DND-41 (cell line): ENCODE measurements at regions not wholly inside any gene's neighbourhood (a gene's known extent, or its start where the extent isn't known, plus 50 kb on each side); places are given as distances from the start of the nearest gene placed in this dataset.

Experiments used
- ATAC-seq: fragments of 200-7000 bp; cut with Tn5 transposase; 3 replicates; pipeline ENCODE4 v1.9.1; 2021; ENCODE audit warnings: low read depth; ENCODE audit not compliant: insufficient read depth
- DNase-seq: peaks from one replicate; pipeline ENCODE4 v3.0.0-alpha.2; 2020
- H2AFZ ChIP-seq: 2 replicates; pipeline ENCODE4 v1.6.0; 2012; ENCODE audit warnings: low read depth, low read length
- H3K27ac ChIP-seq: 2 replicates; pipeline ENCODE4 v1.5.1; 2012; ENCODE audit warnings: low read length, inconsistent platforms
- H3K27me3 ChIP-seq: fragments of 200-600 bp; sonication (generic); 2 replicates; pipeline ENCODE4 v1.6.0; 2012; ENCODE audit warnings: low read length, mild to moderate bottlenecking, inconsistent platforms; ENCODE audit not compliant: insufficient read depth, poor library complexity
- H3K36me3 ChIP-seq: 2 replicates; pipeline ENCODE4 v1.5.1; 2012; ENCODE audit warnings: low read length, inconsistent platforms; ENCODE audit not compliant: insufficient read depth
- H3K4me1 ChIP-seq: 2 replicates; pipeline ENCODE4 v1.5.1; 2012; ENCODE audit warnings: mild to moderate bottlenecking, low read length; ENCODE audit not compliant: insufficient read depth
- H3K4me2 ChIP-seq: 2 replicates; pipeline ENCODE4 v1.6.0; 2012; ENCODE audit warnings: mild to moderate bottlenecking, moderate library complexity, low read length, inconsistent platforms; ENCODE audit not compliant: insufficient read depth
- H3K4me3 ChIP-seq, 2 experiments: fragments of 200-600 bp in 1 of 2; shearing (Covaris generic) in 1 of 2; 2 replicates each; pipeline ENCODE4 v1.5.1; 2012 to 2016; ENCODE audit warnings: inconsistent platforms in 2 of 2, low read length in 2 of 2, mild to moderate bottlenecking in 2 of 2, low read depth in 1 of 2, moderate library complexity in 1 of 2
- H3K79me2 ChIP-seq: 2 replicates; pipeline ENCODE4 v1.6.0; 2012; ENCODE audit warnings: low read length, inconsistent platforms; ENCODE audit not compliant: insufficient read depth
- H3K9ac ChIP-seq: 2 replicates; pipeline ENCODE4 v1.6.0; 2012; ENCODE audit warnings: low read depth, mild to moderate bottlenecking, inconsistent platforms, low read length, moderate library complexity
- H3K9me3 ChIP-seq: 2 replicates; pipeline ENCODE4 v1.5.1; 2012; ENCODE audit warnings: low read length, moderate library complexity, mild to moderate bottlenecking, inconsistent platforms; ENCODE audit not compliant: insufficient read depth, severe bottlenecking
- H4K20me1 ChIP-seq: 2 replicates; pipeline ENCODE4 v1.6.0; 2012; ENCODE audit warnings: low read length; ENCODE audit not compliant: insufficient read depth
- EZH2 ChIP-seq: IDR thresholded peaks from 3 replicates; pipeline ENCODE4 v1.6.1; 2012; ENCODE audit warnings: borderline replicate concordance, low read depth, mild to moderate bottlenecking, moderate library complexity, low read length, inconsistent platforms; ENCODE audit not compliant: severe bottlenecking
- TF ChIP-seq, protein P1 (sequence below): IDR thresholded peaks from 2 replicates; pipeline ENCODE4 v1.5.1; 2012; ENCODE audit warnings: borderline replicate concordance, low read length, moderate library complexity, mild to moderate bottlenecking; ENCODE audit not compliant: poor library complexity, severe bottlenecking; ENCODE audit errors: extremely low read depth

- ATAC-seq: no peak
- H3K27me3 ChIP-seq: no peaks in the 10 kb centered on the region
- no peaks in the 10 kb centered on the region for H4K20me1 ChIP-seq
- H3K9ac ChIP-seq: no peak overlapping the region
- no peaks in the 10 kb centered on the region for H3K4me1 ChIP-seq
- TF ChIP-seq, protein P1, sequence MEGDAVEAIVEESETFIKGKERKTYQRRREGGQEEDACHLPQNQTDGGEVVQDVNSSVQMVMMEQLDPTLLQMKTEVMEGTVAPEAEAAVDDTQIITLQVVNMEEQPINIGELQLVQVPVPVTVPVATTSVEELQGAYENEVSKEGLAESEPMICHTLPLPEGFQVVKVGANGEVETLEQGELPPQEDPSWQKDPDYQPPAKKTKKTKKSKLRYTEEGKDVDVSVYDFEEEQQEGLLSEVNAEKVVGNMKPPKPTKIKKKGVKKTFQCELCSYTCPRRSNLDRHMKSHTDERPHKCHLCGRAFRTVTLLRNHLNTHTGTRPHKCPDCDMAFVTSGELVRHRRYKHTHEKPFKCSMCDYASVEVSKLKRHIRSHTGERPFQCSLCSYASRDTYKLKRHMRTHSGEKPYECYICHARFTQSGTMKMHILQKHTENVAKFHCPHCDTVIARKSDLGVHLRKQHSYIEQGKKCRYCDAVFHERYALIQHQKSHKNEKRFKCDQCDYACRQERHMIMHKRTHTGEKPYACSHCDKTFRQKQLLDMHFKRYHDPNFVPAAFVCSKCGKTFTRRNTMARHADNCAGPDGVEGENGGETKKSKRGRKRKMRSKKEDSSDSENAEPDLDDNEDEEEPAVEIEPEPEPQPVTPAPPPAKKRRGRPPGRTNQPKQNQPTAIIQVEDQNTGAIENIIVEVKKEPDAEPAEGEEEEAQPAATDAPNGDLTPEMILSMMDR: no peak
- no peak for TF ChIP-seq EZH2
- no peak overlapping the region for H3K4me3 ChIP-seq
- no peak overlapping the region for H3K4me2 ChIP-seq
- no peak overlapping the region for H2AFZ ChIP-seq
- no peaks in the 10 kb centered on the region for H3K36me3 ChIP-seq
- no peak for DNase-seq
- H3K79me2 ChIP-seq: no peaks in the 10 kb centered on the region
- H3K27ac ChIP-seq: no peak overlapping the region
- H3K9me3 ChIP-seq: peaks cover 16% of the 10 kb centered on the region
Measured at GRCh38 chr7:63028376-63029206, 970.1 kb upstream of the ZNF722 start.

DNA sequence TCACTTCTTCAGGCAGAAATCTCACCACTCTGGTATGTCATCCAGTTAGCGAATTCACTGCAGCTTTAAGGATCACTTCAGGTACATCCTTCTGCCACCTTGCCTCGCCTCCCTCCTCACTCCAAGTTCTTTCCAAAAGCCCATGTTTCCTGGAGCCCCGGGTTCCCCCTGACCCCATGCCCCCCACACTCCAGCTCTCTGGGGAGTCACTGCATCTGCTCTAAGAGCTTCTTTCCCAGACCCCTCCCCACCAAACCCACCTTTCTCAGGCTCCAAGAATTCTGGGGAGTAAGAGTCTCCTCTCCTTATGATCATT lies 969.5 kb upstream of the ZNF722 start:
- TF ChIP-seq, protein P1: no peak
- TF ChIP-seq EZH2: no peak
- Histone ChIP-seq H3K36me3 (no peaks in the 10 kb centered on the region), H3K27me3 (no peaks in the 10 kb centered on the region), H3K4me3 (no peak overlapping the region), H3K27ac (no peak overlapping the region), H3K79me2 (no peaks in the 10 kb centered on the region), H3K9me3 (peaks cover 14% of the 10 kb centered on the region), H4K20me1 (no peaks in the 10 kb centered on the region), H3K4me1 (no peaks in the 10 kb centered on the region), H3K4me2 (no peak overlapping the region), H3K9ac (no peak overlapping the region), H2AFZ (no peak overlapping the region)
- ATAC-seq (no peak), DNase-seq (no peak)

DNA sequence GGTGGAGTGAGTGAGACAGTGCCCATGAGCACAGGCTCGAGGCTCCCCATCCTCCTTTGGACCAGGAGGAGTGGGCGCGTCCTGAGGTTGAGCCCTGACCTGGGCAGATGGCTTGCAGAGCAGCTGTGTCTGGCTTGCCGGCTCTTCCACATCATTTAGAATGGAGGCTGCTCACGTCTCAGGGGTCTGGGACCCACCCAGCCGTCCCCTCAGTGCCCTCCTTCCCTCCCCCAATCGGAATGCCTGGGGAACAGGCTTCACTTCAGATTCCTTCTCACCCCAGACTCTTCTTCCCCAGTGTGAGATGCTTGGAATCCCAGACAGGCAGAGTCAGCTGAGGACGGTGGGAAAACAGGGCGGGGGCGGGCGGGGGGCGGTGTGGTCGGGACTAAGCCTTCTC lies 968.6 kb upstream of the ZNF722 start:
- H3K36me3 ChIP-seq: no peaks in the 10 kb centered on the region
- H3K27me3 ChIP-seq: no peaks in the 10 kb centered on the region
- H3K9me3 ChIP-seq: peaks cover 15% of the 10 kb centered on the region
- H3K4me1 ChIP-seq: no peaks in the 10 kb centered on the region
- no peak overlapping the region for H3K27ac ChIP-seq
- TF ChIP-seq, protein P1: no peak
- no peak for TF ChIP-seq EZH2
- no peak overlapping the region for H3K9ac ChIP-seq
- no peaks in the 10 kb centered on the region for H4K20me1 ChIP-seq
- no peak for ATAC-seq
- no peak overlapping the region for H2AFZ ChIP-seq
- H3K4me2 ChIP-seq: no peak overlapping the region
- H3K4me3 ChIP-seq: no peak overlapping the region
- no peak for DNase-seq
- no peaks in the 10 kb centered on the region for H3K79me2 ChIP-seq
